ENCODE measurements at regions not wholly inside any gene's neighbourhood (a gene's known extent, or its start where the extent isn't known, plus 50 kb on each side); places are given as distances from the start of the nearest gene placed in this dataset.
"Not testable (repeated sequence)": the region's sequence is repeated elsewhere in the genome, so short reads cannot be mapped to it uniquely, and the experiment has no call there.

- peak; percentile 64 for DNase-seq
- H3K4me3 Mint-ChIP-seq, H3K4me1 Mint-ChIP-seq, H3K27ac Mint-ChIP-seq, H3K9me3 Mint-ChIP-seq, H3K36me3 Mint-ChIP-seq: not testable (repeated sequence)
- ATAC-seq (replicated peaks) = peak; percentile 94 to 96
- peaks cover 19 to 26% of the 10 kb centered on the region in 2 donors for H3K27me3 Mint-ChIP-seq
Observed at GRCh38 chr9:135412315-135413085, 67.1 kb upstream of the PPP1R26 start.

- no peaks in the 10 kb centered on the region for H3K36me3 Mint-ChIP-seq
- no peaks in the 10 kb centered on the region for H3K9me3 Mint-ChIP-seq
- ATAC-seq (replicated peaks) (no peak), DNase-seq (no peak)
- no peak overlapping the region for H3K4me3 Mint-ChIP-seq
- peaks cover 0 to 2% of the 10 kb centered on the region in 2 donors for H3K4me1 Mint-ChIP-seq
- H3K27ac Mint-ChIP-seq = no peak overlapping the region
- H3K27me3 Mint-ChIP-seq = peaks cover 19 to 31% of the 10 kb centered on the region in 2 donors
Observed at GRCh38 chr9:135413086-135413375, 66.6 kb upstream of the PPP1R26 start.

- H3K4me3 Mint-ChIP-seq = no peak overlapping the region
Observed at GRCh38 chr9:135413461-135413860, 66.1 kb upstream of the PPP1R26 start.

GRCh38 chr9:135414293-135414692, 65.3 kb upstream of the PPP1R26 start:
- DNase-seq (no peak), ATAC-seq (replicated peaks) (no peak)
- Mint-ChIP-seq H3K4me3 (no peak overlapping the region), H3K36me3 (no peaks in the 10 kb centered on the region), H3K27me3 (peaks cover 29 to 36% of the 10 kb centered on the region in 2 donors), H3K27ac (no peak overlapping the region), H3K4me1 (peaks cover 0 to 2% of the 10 kb centered on the region in 2 donors), H3K9me3 (no peaks in the 10 kb centered on the region)

More at GRCh38 chr9:135413461-135413860, 66.1 kb upstream of the PPP1R26 start:
- Mint-ChIP-seq H3K27me3 (peaks cover 23 to 36% of the 10 kb centered on the region in 2 donors), H3K27ac (no peak overlapping the region), H3K4me1 (peaks cover 0 to 2% of the 10 kb centered on the region in 2 donors), H3K9me3 (no peaks in the 10 kb centered on the region), H3K36me3 (no peaks in the 10 kb centered on the region)
- ATAC-seq (replicated peaks) (no peak), DNase-seq (no peak)

- Mint-ChIP-seq H3K4me3 (no peak overlapping the region), H3K36me3 (no peaks in the 10 kb centered on the region), H3K9me3 (no peaks in the 10 kb centered on the region), H3K4me1 (peaks cover 0 to 2% of the 10 kb centered on the region in 2 donors), H3K27me3 (peaks cover 26 to 31% of the 10 kb centered on the region in 2 donors), H3K27ac (no peak overlapping the region)
- DNase-seq (no peak), ATAC-seq (replicated peaks) (no peak)
Observed at GRCh38 chr9:135415586-135415985, 64.0 kb upstream of the PPP1R26 start.

GRCh38 chr9:135416664-135417290, 62.8 kb upstream of the PPP1R26 start:
- H3K27me3 Mint-ChIP-seq = peaks cover 23 to 31% of the 10 kb centered on the region in 2 donors
- no peaks in the 10 kb centered on the region for H3K9me3 Mint-ChIP-seq
- ATAC-seq (replicated peaks) (no peak), DNase-seq (no peak)
- no peak overlapping the region for H3K27ac Mint-ChIP-seq
- peaks cover 0 to 2% of the 10 kb centered on the region in 2 donors for H3K4me1 Mint-ChIP-seq
- H3K36me3 Mint-ChIP-seq = no peaks in the 10 kb centered on the region
- H3K4me3 Mint-ChIP-seq = no peak overlapping the region

- Mint-ChIP-seq H3K4me1 (no peaks in the 10 kb centered on the region), H3K27me3 (peaks cover 24% of the 10 kb centered on the region in 2 donors), H3K9me3 (no peaks in the 10 kb centered on the region), H3K4me3 (no peak overlapping the region), H3K36me3 (no peaks in the 10 kb centered on the region), H3K27ac (no peak overlapping the region)
- no peak for DNase-seq
- ATAC-seq (replicated peaks) = no peak
Observed at GRCh38 chr9:135418161-135418560, 61.4 kb upstream of the PPP1R26 start.

GRCh38 chr9:135419106-135419505, 60.5 kb upstream of the PPP1R26 start:
- H3K27ac Mint-ChIP-seq = no peak overlapping the region
- no peaks in the 10 kb centered on the region for H3K4me1 Mint-ChIP-seq
- DNase-seq = no peak
- peaks cover 4 to 6% of the 10 kb centered on the region in 2 donors for H3K9me3 Mint-ChIP-seq
- no peak for ATAC-seq (replicated peaks)
- peaks cover 27 to 30% of the 10 kb centered on the region in 2 donors for H3K27me3 Mint-ChIP-seq
- H3K4me3 Mint-ChIP-seq = no peak overlapping the region
- no peaks in the 10 kb centered on the region for H3K36me3 Mint-ChIP-seq

- H3K4me3 Mint-ChIP-seq = no peak overlapping the region
- H3K36me3 Mint-ChIP-seq = no peaks in the 10 kb centered on the region
- H3K4me1 Mint-ChIP-seq = no peaks in the 10 kb centered on the region
- peaks cover 6 to 7% of the 10 kb centered on the region in 2 donors for H3K9me3 Mint-ChIP-seq
- peaks cover 28 to 33% of the 10 kb centered on the region in 2 donors for H3K27me3 Mint-ChIP-seq
- DNase-seq (no peak), ATAC-seq (replicated peaks) (no peak)
- H3K27ac Mint-ChIP-seq = no peak overlapping the region
Observed at GRCh38 chr9:135422341-135422944, 57.1 kb upstream of the PPP1R26 start.

GRCh38 chr9:135423725-135424124, 55.9 kb upstream of the PPP1R26 start:
- H3K36me3 Mint-ChIP-seq = peaks cover under 1 to 2% of the 10 kb centered on the region in 2 donors
- peaks cover 9 to 11% of the 10 kb centered on the region in 2 donors for H3K9me3 Mint-ChIP-seq
- peaks cover 24% of the 10 kb centered on the region in 2 donors for H3K27me3 Mint-ChIP-seq
- no peak for ATAC-seq (replicated peaks)
- H3K27ac Mint-ChIP-seq = no peak overlapping the region
- no peak for DNase-seq
- H3K4me3 Mint-ChIP-seq = no peak overlapping the region
- no peaks in the 10 kb centered on the region for H3K4me1 Mint-ChIP-seq
